ENCODE measurements at regions not wholly inside any gene's neighbourhood (a gene's known extent, or its start where the extent isn't known, plus 50 kb on each side); places are given as distances from the start of the nearest gene placed in this dataset.
"Not testable (repeated sequence)": the region's sequence is repeated elsewhere in the genome, so short reads cannot be mapped to it uniquely, and the experiment has no call there.

DNA sequence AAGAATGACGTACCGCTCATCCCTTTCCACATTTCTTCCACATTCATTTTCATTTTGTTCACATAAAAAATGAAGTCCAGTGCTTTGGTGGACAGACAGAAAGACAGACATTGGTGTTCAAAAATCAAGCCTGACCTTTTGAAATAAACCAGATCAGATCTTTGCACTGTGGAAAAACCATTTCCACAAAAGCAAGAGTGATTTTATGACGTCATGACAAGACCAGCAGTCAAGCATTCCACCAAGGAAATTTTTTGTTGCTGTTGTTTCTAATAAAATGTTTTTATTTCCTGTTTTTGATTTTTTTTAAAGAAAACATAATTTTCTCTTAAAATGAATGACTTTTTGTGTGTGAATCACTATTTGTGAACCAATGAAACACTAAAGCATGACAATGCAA, 350.0 kb downstream of the KCNJ2 start:
- DNase-seq = no peak

DNA sequence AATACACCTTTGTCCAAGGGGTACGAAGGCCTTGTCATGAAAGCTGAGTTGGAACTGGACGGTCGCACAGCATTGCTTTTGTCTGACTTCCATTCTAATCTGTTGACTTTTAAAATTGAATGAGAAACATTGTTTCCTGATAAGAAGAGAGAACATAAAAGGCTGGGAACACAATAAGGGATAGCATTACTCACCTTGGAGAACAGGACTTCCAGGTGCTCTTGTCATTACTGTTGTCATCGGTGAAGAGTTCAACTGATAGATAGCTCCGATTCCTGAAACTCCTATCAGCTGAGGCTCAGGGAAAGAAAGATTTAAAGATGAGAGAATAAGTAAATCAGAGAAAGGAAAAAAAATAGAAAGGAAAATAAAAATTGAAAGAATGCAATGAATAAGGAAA, 351.1 kb downstream of the KCNJ2 start:
- no peak for DNase-seq

DNA sequence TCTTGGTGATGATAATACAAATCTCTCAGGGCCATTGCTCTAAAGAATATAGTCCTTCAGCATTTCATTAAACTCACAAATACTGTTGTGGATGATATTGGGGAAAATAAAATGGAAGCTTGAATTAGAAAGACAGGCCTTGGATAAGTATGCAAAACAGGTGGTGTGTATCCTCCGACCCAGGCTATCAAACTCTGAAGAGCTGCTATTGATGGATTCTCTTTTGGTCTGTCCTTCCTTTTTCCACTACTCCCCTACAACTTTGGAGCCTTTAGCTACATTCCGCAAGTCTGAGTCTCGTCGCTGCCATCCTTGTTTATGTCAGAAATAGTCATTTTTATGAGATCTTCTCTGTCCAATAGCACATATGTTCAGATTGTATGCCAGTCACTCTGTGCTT, 351.6 kb downstream of the KCNJ2 start:
- DNase-seq = no peak

GRCh38 chr17:70521821-70522256, 352.5 kb downstream of the KCNJ2 start:
- DNase-seq = peak in 8 of 51 donors; percentile 0 to 11 (median 2)

- DNase-seq = no peak
These were observed 354.1 kb downstream of the KCNJ2 start for GRCh38 chr17:70523426-70523825.

DNA sequence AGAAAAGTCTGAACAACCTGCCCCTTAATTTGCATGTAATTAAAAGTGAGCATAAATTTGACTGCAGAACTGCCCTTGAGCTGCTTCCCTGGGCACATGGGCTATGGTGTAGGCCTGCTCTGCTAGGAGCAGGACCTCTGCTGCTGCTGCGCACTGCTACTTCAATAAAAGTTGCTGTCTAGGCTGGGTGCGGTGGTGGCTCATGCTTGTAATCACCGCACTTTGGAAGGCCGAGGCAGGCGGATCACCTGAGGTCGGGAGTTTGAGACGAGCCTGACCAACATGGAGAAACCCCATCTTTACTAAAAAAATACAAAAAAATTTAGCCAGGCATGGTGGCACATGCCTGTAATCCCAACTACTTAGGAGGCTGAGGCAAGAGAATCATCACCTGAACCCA, 355.7 kb downstream of the KCNJ2 start:
- not testable (repeated sequence) for DNase-seq

- no peak for DNase-seq
These were observed 356.6 kb downstream of the KCNJ2 start for GRCh38 chr17:70525961-70526360.

DNA sequence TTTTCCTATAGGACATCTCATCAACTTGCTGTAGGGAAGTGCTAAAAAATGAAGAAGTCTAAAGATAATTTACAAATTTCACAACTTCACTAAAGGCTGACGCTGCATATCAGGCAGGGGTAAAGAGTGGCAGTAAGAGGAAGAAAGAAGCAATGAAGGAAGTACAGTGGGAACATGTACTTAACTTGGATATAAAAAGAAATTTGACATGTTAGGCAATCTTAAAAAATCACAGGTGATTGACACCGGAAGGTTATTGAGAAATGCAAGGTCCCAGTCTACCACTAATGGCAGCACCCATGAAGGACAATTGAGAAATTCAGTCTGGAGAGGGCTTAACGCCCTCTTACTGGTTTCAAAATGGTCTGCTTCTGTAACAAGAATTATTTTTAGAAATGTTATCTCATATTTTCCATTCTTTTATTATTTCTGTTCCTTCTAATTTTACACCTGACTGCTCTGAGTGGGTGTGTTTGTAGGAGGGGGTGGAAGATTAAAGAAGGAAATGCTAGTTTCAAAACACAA, 358.1 kb downstream of the KCNJ2 start:
- no peak for DNase-seq

DNA sequence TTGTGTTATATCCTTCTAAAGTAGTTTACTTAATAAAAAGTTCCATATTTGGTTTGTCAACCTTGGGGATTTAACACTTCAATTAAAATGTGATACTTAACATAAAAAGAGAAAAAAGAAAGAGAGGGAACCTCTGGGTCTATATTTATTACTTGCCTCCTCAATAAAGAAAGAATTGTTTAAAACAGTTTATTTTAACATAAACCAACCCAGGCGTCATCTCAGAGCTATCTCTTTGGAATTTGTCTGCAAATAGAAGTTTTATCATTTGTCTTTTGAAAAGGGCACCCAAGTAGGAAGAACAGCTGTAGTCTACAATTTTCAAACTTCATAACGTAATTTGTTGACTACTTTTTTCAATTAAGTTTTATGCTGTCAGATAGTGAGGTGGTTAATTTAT, 364.1 kb downstream of the KCNJ2 start:
- DNase-seq = no peak

- no peak for DNase-seq
These were observed 366.7 kb downstream of the KCNJ2 start for GRCh38 chr17:70535986-70536385.

DNA sequence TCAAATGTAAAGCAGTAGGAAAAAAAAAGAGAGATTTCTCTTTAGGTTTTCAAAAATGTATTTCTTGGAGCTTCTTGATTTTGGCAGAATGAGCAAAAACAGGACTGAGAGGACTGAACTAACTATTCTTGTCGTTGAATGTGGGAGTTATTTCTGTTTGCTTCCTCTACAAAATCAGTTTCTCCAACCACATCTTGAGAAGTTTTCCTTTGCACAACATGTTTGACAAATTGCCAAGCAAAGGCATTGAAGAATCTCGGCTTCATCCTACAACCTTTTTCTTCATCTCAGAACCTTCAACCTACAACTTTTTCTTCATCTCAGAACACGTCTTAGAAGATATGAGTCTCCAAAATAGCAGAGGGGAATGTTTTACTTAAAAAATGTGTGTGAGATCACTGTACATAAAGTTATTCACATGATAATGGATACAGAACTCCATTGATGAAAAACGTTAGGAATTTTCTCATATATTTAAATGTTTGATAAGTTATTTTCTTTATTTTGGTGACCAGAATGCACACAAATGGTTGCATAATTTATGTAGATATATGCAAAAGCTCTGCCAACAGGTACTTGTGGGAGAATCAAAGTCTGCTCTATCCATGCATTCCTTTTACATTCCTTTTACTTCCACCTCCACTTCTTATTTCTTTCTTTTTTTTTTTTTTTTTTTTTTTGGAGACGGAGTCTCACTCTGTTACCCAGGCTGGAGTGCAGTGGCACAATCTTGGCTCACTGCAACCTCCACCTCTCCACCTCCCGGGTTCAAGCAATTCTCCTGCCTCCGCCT, 370.0 kb downstream of the KCNJ2 start:
- DNase-seq = no peak

DNA sequence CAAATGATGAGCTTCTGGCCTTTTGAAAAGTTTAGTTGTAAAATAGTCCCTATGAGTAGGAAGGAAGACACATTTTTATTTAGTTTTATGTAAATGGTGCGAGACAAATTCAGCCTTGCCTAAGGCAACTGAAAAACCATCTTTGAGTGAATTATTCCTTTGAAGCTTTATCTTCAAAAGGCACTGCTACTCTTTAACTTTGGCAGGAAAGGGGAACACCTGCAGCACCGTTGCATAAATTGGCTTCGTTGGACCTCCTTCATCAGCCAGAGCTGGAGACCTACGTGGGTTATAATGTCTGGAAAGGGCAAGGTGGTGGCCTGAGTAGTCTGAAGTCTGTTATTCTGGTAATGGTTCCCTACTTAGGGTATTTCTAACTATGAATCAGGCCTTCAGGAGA, 373.5 kb downstream of the KCNJ2 start:
- no peak for DNase-seq

DNA sequence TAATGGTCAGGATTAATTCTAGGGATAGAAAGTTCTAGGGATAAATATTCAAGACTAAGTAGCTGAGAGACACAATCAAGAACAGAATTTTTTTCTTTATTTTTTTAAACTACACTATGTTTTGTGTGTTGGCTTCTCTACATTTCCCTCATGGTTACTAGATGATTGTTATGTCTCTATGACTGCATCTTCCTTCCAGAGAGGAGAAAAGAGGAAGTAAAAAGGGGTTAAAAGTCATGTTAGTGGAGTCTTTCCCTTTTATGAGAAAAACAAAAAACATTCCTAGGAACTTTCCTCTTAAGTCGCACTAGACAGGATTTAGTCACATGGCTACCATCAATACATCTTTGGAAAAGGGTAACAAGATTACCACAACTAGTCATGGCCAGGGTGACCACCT, 375.0 kb downstream of the KCNJ2 start:
- no peak for DNase-seq

DNA sequence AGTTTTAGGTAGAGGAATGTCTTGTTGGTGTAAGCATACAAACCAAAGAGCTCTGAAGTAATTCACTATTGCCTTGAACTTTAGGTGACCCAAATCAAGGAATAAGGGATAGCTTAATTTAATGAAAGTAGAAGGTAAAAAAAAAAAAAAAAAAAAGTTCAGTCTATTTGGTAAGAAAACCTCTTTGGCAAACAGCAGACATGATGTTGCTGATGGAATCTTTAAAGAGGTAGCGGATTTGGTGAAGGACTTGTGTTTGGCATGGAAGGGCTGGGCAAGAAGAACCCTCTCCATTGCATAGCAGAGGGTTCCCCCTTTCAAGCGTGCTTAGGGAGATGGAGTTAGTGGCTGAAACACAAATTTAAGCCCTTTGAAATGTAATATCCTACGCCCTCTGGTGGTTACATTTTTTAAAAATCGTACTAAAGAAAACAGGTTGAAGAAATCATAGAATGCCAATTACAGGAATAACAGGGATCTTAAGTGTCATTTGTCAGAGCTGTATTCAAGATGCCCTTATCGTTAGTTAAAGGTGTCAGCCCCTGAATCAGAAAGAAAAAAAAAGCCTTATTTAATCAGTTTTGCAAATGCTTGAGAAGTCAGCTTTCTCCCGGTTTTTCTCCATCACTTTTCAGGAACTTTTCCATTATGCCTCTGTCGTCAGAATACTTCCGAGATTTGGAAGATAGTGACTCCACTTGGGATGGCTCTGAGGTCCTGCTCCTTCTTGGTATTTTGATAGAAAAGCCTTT, 383.1 kb downstream of the KCNJ2 start:
- DNase-seq = peak in 10 of 51 donors; percentile 0 to 81 (median 5)

DNA sequence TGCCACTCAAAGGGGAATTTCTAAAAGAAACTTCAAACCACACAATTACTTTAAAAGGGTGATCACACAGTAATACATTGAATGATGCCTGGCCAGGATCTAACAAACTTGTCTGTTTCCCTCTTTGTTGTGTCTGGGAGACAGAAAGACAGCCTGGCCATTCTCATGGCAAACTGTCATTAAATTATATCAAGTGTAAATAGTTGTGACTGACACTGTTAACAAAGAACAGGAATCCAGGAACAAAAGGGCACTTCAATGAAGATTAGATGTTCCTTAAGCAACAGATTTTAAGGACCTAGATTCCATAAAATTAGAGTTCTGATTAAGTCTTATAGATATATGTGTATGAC, 383.6 kb downstream of the KCNJ2 start:
- DNase-seq = peak in 1 of 51 donors; percentile 53

- DNase-seq = no peak
These were observed 386.4 kb downstream of the KCNJ2 start for GRCh38 chr17:70555723-70556122.

DNA sequence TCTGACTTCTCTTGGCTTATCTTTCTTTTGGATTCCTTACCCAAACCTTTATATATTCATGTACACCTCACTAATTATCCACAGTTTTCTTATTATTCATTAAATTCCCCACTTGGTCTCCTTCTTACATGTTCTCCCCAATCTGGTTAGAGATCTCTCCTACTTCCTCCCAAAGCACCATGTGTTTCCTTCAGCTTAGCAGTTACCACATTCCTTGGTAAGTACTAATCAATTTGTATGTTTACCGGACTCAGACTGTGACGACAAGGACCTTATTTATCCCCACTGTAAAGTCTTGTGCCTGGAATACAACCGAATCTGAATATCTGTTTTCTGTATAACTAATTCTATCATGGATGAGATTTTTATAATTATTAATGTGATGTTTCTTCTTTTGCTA, 389.5 kb downstream of the KCNJ2 start:
- no peak for DNase-seq

- DNase-seq = no peak
These were observed 391.1 kb downstream of the KCNJ2 start for GRCh38 chr17:70560471-70560870.

DNA sequence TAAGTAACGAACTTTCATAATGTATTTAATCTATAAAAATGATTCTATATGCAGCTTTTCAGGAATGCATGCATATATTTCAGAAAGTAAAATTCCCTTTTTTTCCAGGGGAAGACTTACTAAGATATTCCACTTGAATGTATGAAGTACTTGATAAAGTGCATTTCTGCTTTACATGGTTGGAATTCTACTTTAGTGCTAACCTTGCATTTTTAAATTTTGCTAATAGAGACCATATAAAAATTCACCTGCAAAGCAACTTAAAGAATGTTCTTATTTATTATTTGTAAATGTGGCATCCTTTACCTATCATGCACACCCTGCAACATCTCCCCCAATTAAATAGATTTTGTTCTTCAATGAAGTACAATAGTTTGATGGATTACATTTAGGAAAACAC, 392.8 kb downstream of the KCNJ2 start:
- DNase-seq = no peak

DNA sequence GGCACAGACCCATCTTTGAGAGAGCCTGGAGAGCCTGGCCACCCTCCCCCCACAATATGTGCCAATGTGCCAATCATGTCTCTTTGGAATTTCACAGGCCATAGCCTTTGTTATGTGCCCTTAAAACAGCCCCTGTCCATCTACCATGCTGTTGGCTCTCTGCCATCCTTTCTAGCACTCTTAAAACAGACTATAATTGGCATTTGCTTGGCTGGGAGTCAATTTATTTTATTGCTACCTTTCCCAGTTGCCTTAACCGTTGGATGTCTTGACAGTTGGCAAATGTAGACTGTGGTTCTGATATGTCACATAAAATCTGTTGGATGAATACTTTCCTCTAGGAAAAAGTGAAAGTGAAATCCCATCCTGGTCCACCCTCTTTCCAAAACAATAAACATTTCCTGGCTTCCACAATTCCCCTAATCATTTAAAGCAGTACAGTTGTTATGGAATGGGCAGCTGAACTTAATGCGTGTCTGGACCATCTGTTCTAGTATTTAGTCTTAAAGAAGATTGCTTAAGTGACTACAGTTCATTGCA, 394.0 kb downstream of the KCNJ2 start:
- DNase-seq = no peak

- DNase-seq = no peak
These were observed 394.8 kb downstream of the KCNJ2 start for GRCh38 chr17:70564006-70564620.

GRCh38 chr17:70569128-70569527, 399.8 kb downstream of the KCNJ2 start:
- DNase-seq = no peak
